ENCODE measurements at regions not wholly inside any gene's neighbourhood (a gene's known extent, or its start where the extent isn't known, plus 50 kb on each side); places are given as distances from the start of the nearest gene placed in this dataset.
A peak's percentile ranks its signal among the peaks of the same experiment; 100 is the strongest.

DNA sequence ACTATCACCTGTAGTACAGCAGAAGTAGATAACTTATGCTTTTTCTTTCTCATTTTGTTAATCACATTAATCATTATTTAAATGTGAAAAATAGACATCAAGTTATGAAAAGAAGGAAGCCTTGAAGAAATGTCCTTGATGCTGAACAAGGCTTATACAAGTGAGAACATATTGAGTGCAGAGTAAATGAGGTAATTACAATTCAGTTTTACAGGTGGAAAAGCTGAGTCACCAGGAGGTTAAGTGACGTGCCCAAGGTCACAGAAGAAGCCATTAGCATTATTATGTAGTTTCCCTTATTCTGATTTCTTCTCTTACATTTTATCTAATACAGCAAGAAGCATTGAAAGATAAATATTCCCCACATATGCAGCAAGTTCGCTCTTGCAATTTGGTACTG, 998.5 kb upstream of the CDH6 start:
- no peak for TF ChIP-seq FOSL1 (IDR thresholded peaks at IDR 0.05; ENCODE audit: insufficient read depth, low read depth, low read length)
- TF ChIP-seq JUND (IDR thresholded peaks at IDR 0.05; ENCODE audit: low read length), result peak; percentile 70
- Histone ChIP-seq H2AFZ (ENCODE audit: low read length) (no peak overlapping the region), H3K56ac (replicated peaks; ENCODE audit: insufficient read length, low read depth, low read length) (no peak overlapping the region), H2BK5ac (ENCODE audit: low read depth, low read length) (no peak overlapping the region), H3K79me2 (ENCODE audit: control insufficient read depth in 1 of 2, insufficient read depth in 2 of 2, low read length in 2 of 2) (no peaks in the 10 kb centered on the region), H4K5ac (ENCODE audit: insufficient read length, low read depth, low read length) (no peak overlapping the region), H2AK5ac (ENCODE audit: low read depth, low read length) (no peak overlapping the region), H3K9me3 (ENCODE audit: insufficient read depth in 2 of 2, low read depth in 1 of 2, low read length in 1 of 2) (no peaks in the 10 kb centered on the region), H3K14ac (ENCODE audit: insufficient read length) (no peak overlapping the region), H2BK20ac (ENCODE audit: low read length) (no peak overlapping the region), H2BK12ac (ENCODE audit: low read depth, low read length) (no peak overlapping the region), H3K23me2 (ENCODE audit: low read depth, low read length) (no peaks in the 10 kb centered on the region; the same call in 1 of the 2 replicates), H3K4me1 (replicated peaks in 1 of 4; ENCODE audit: control insufficient read depth in 3 of 4, insufficient read depth in 4 of 4, low read length in 3 of 4) (no peaks in the 10 kb centered on the region), H3K79me1 (ENCODE audit: low read depth, low read length) (no peaks in the 10 kb centered on the region), H2BK15ac (ENCODE audit: low read length) (no peak overlapping the region), H3K9ac (replicated peaks in 1 of 4; ENCODE audit: extremely low read depth in 1 of 4, low read depth in 3 of 4, low read length in 3 of 4) (no peak overlapping the region), H3K27me3 (replicated peaks in 1 of 4; ENCODE audit: control insufficient read depth in 3 of 4, extremely low read depth in 1 of 4, insufficient read depth in 3 of 4, low read length in 3 of 4) (no peaks in the 10 kb centered on the region), H4K91ac (replicated peaks; ENCODE audit: insufficient read length, low read length) (no peak overlapping the region), H4K20me1 (replicated peaks in 1 of 2; ENCODE audit: control insufficient read depth in 1 of 2, insufficient read depth in 2 of 2, low read length in 2 of 2) (no peaks in the 10 kb centered on the region), H4K8ac (ENCODE audit: extremely low read depth, insufficient read depth, low read length) (no peak overlapping the region), H3K4ac (replicated peaks; ENCODE audit: insufficient read length, low read depth, low read length) (no peak overlapping the region), H3K36me3 (ENCODE audit: control insufficient read depth in 2 of 4, insufficient read depth in 4 of 4, low read length in 3 of 4) (no peaks in the 10 kb centered on the region), H3K27ac (ENCODE audit: low read depth, low read length) (no peak overlapping the region), H3K4me2 (ENCODE audit: insufficient read depth in 1 of 2, low read depth in 2 of 2, low read length in 2 of 2) (no peak overlapping the region), H3K23ac (ENCODE audit: insufficient read length) (no peak overlapping the region), H3K4me3 (ENCODE audit: extremely low read depth in 1 of 4, insufficient read depth in 2 of 4, low read depth in 3 of 4, low read length in 4 of 4) (no peak overlapping the region), H2BK120ac (replicated peaks; ENCODE audit: low read depth, low read length) (no peak overlapping the region), H3K18ac (ENCODE audit: extremely low read depth, low read length) (no peak overlapping the region)
- no peak for DNase-seq (ENCODE audit: low read depth in 1 of 2, low spot score in 2 of 2)
- no peak for FAIRE-seq
- WGBS, 2 experiments (ENCODE audit: extremely low coverage in 1 of 2, insufficient coverage in 1 of 2, insufficient read length in 1 of 2, insufficient replicate concordance in 2 of 2, low coverage in 1 of 2, low lambda C conversion rate in 2 of 2, missing lambda C conversion rate in 1 of 2), result 87% methylated on average over 2 of the region's 2 CpGs; no CpG with 5 or more reads in 1 of the 2 experiments
- ChIA-PET POLR2A (ENCODE audit: partially characterized antibody) (no interaction called here), CTCF (ENCODE audit: partially characterized antibody) (no interaction called here)

Measured in H1 (cell line).